ENCODE measurements at regions not wholly inside any gene's neighbourhood (a gene's known extent, or its start where the extent isn't known, plus 50 kb on each side); places are given as distances from the start of the nearest gene placed in this dataset.

DNA sequence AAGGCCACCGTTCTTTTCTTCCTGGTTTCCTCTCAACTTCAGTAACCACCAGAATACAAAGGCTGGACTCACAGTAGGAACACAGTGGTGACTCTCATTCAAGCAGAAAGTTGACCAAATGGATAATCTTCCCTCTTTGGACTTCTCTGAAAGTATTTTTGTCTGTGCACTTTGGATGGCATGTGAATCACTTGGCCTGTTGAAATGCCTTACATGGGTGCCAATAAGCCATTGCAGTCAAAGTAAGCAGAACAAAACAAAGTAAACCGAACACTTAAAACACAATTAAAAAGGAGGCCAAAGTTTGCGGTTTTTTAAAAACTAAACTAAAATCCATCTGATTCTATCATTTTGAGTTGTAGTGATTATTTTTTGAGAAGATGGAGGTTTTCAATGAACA is 370.1 kb upstream of the DDHD1 start:
- Histone ChIP-seq H3K4me3 (no peak overlapping the region), H3K4me1 (no peaks in the 10 kb centered on the region), H3K9me3 (no peaks in the 10 kb centered on the region), H3K27ac (no peak overlapping the region), H3K36me3 (no peaks in the 10 kb centered on the region), H3K27me3 (no peaks in the 10 kb centered on the region)
- TF ChIP-seq EP300 (IDR thresholded peaks at IDR 0.05) (no peak), POLR2A (IDR thresholded peaks at IDR 0.05) (no peak)
- TF ChIP-seq, protein P1, sequence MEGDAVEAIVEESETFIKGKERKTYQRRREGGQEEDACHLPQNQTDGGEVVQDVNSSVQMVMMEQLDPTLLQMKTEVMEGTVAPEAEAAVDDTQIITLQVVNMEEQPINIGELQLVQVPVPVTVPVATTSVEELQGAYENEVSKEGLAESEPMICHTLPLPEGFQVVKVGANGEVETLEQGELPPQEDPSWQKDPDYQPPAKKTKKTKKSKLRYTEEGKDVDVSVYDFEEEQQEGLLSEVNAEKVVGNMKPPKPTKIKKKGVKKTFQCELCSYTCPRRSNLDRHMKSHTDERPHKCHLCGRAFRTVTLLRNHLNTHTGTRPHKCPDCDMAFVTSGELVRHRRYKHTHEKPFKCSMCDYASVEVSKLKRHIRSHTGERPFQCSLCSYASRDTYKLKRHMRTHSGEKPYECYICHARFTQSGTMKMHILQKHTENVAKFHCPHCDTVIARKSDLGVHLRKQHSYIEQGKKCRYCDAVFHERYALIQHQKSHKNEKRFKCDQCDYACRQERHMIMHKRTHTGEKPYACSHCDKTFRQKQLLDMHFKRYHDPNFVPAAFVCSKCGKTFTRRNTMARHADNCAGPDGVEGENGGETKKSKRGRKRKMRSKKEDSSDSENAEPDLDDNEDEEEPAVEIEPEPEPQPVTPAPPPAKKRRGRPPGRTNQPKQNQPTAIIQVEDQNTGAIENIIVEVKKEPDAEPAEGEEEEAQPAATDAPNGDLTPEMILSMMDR (IDR thresholded peaks at IDR 0.05): no peak
- 86 to 88% methylated on average over 3 of the region's 3 CpGs for WGBS, 2 donors
- no peak for DNase-seq (ENCODE audit: low spot score in 2 of 2)

GRCh38 chr14:53520078-53520928 is 367.2 kb upstream of the DDHD1 start:
- no peaks in the 10 kb centered on the region for H3K27me3 ChIP-seq
- no peak for DNase-seq (ENCODE audit: low spot score in 2 of 2)
- H3K36me3 ChIP-seq: no peaks in the 10 kb centered on the region
- no peak overlapping the region for H3K4me3 ChIP-seq
- H3K4me1 ChIP-seq: no peaks in the 10 kb centered on the region
- TF ChIP-seq EP300 (IDR thresholded peaks at IDR 0.05) (no peak), POLR2A (IDR thresholded peaks at IDR 0.05) (no peak)
- TF ChIP-seq, protein P1 (IDR thresholded peaks at IDR 0.05): no peak
- WGBS, 2 donors: 78 to 83% methylated on average over 7 of the region's 7 CpGs
- no peaks in the 10 kb centered on the region for H3K9me3 ChIP-seq
- H3K27ac ChIP-seq: no peak overlapping the region

DNA sequence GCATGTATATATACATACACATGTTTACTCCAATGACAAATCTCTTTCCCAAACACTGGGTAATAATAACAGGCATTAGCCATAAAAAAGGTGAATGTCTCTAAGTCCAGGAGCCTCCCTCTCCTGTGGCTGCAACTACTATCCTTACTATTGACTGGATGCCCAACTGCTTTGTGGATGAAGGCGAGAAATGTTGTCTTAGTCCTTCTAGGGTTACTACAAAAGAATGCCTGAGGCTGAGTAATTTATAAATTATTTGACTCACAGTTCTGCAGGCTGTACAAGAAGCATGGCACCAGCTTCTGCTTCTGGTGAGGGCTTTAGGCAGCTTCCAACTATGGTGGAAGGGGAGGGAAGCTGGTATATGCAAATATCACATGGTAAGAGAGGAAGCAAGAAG is 366.0 kb upstream of the DDHD1 start:
- no peak for TF ChIP-seq EP300 (IDR thresholded peaks at IDR 0.05)
- no peak for TF ChIP-seq POLR2A (IDR thresholded peaks at IDR 0.05)
- TF ChIP-seq, protein P1 (IDR thresholded peaks at IDR 0.05): no peak
- H3K9me3 ChIP-seq: no peaks in the 10 kb centered on the region

DNA sequence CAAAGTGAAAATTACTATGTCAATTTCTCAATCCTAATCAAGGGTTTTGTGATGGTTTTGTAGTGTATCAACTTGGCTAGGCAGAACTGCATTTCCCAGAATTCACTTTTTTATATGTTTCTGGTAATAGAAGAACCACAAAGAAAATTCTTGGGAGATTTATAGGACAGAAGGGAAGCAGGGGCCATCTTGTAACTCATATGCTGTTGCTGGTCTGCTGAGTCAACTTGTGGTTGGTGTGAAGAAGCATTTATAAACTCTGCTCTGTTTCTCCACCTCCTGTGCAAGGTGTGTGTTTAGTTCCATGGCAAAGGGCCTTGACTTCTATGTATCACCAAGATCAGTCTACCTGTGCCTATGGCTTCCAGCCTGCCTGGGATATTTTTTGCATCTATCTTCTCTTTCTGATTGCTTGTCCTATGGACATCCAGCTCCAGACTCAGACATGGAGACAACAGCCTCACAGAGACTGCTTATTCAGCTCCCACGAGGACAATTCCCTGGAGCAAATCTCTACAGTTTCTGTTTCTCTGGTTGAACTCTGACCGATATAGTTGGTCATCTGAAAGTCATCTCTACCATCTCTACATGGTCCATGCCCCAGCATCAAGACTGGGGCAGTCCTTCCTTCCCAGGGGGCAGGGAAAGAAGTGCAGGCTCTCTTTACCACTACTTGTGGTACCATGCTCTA is 364.3 kb upstream of the DDHD1 start:
- H3K27me3 ChIP-seq: no peaks in the 10 kb centered on the region
- no peak overlapping the region for H3K27ac ChIP-seq
- H3K9me3 ChIP-seq: no peaks in the 10 kb centered on the region
- no peaks in the 10 kb centered on the region for H3K4me1 ChIP-seq
- H3K4me3 ChIP-seq: no peak overlapping the region
- 79 to 92% methylated on average over 2 of the region's 2 CpGs for WGBS, 2 donors
- TF ChIP-seq, protein P1 (IDR thresholded peaks at IDR 0.05): no peak
- no peak for TF ChIP-seq POLR2A (IDR thresholded peaks at IDR 0.05)
- no peak for TF ChIP-seq EP300 (IDR thresholded peaks at IDR 0.05)
- H3K36me3 ChIP-seq: no peaks in the 10 kb centered on the region
- no peak for DNase-seq (ENCODE audit: low spot score in 2 of 2)

More for the DNA sequence above, 366.0 kb upstream of the DDHD1 start:
- H3K4me3 ChIP-seq: no peak overlapping the region
- no peaks in the 10 kb centered on the region for H3K27me3 ChIP-seq
- H3K27ac ChIP-seq: no peak overlapping the region
- WGBS, 2 donors: 85 to 90% methylated on average over 1 of the region's 1 CpG
- H3K36me3 ChIP-seq: no peaks in the 10 kb centered on the region
- no peaks in the 10 kb centered on the region for H3K4me1 ChIP-seq
- no peak for DNase-seq (ENCODE audit: low spot score in 2 of 2)

DNA sequence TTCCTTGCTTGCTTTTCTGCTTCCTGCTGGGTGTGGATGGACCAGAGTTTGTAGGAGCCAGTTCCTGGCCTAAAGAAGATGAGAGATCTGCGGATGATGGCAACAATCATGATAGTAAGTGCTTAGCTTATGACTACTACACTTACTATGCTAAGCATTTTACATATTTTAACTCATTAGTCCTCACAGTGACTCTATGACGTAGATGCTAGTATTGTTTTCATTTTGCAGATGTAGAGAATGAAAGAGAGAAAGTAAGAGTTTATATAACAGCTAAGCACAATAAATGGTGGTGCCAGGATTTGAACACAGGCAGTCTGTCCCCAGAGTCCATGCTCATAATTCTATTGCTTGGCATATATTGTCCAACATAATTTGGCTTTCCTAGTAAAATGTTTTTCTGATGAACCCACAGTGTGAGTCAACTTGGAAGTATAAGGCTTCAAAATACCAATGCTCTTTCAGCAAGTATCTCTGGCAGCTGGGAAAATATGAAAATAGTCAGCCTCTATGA is 363.2 kb upstream of the DDHD1 start:
- H3K27ac ChIP-seq: no peak overlapping the region
- H3K4me1 ChIP-seq: no peaks in the 10 kb centered on the region
- no peak overlapping the region for H3K4me3 ChIP-seq
- no peaks in the 10 kb centered on the region for H3K9me3 ChIP-seq
- 61 to 63% methylated on average over 2 of the region's 2 CpGs for WGBS, 2 donors
- no peaks in the 10 kb centered on the region for H3K27me3 ChIP-seq
- no peak for DNase-seq (ENCODE audit: low spot score in 2 of 2)
- no peak for TF ChIP-seq POLR2A (IDR thresholded peaks at IDR 0.05)
- H3K36me3 ChIP-seq: no peaks in the 10 kb centered on the region
